ENCODE measurements at regions not wholly inside any gene's neighbourhood (a gene's known extent, or its start where the extent isn't known, plus 50 kb on each side); places are given as distances from the start of the nearest gene placed in this dataset.
A peak's percentile ranks its signal among the peaks of the same experiment; 100 is the strongest.
"Not testable (repeated sequence)": the region's sequence is repeated elsewhere in the genome, so short reads cannot be mapped to it uniquely, and the experiment has no call there.

DNA sequence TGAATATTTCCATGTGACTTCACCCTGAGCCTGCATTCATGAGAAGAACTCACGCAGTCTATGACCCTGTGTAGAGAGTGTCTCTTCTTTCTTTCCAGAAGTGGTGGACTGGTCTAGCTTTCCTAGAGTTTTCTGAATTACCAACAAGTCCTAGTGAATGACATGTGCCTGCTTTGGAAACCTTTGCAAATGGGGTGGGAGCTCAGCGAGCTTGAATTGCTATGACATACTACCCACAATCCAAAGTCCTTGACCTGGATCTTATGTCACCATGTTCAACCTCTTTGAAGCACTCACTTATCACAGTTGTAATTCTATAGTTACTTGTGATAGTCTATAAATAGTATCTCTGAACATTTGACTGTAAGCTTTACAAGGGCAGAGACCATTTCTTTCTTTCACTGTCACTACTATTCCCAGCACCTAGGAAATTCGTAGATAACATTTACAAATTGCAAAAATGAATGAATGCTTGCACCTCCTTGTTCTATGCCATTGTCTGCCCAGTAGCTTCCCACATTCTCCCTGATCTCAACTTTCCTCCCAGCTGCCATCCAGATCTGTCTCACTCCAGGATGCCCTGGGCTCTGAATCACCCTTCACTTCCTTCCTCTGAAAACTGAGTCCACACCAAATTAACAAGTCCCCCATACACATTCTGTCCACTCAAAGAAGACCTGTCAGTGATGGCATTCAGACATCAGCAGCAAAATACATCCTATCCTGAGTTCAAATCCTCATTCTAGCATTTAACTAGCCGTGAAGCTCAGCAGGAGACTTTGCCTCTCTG, 201.9 kb upstream of the SESN3 start:
- peak in 1 of 2 experiments; percentile 20 for DNase-seq

DNA sequence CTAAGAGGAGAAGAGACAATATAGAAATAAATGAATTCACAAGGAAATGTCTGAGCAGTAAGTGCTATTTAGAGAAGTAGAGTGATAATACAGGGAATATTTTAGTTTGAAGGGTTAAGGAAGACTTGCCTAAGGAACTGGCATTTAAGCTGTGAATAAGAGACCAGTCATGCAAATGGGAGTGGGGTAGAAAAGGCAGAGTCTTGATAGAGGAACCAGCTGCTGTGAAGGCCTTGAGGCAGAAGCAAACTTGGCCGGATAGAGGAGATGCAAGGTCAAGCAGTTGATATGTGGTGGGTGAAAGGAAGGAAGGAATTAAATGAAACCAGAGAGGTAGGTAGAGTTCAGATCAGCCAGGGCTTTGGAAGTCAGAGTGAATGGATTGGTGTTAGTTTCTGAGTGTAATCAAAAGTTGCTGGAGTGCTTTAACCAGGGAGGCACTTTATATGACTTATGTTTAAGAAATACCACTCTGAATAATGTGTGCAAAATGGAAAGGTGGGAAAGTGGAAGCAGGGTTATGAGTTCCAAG, 198.4 kb upstream of the SESN3 start:
- no peak for DNase-seq

DNA sequence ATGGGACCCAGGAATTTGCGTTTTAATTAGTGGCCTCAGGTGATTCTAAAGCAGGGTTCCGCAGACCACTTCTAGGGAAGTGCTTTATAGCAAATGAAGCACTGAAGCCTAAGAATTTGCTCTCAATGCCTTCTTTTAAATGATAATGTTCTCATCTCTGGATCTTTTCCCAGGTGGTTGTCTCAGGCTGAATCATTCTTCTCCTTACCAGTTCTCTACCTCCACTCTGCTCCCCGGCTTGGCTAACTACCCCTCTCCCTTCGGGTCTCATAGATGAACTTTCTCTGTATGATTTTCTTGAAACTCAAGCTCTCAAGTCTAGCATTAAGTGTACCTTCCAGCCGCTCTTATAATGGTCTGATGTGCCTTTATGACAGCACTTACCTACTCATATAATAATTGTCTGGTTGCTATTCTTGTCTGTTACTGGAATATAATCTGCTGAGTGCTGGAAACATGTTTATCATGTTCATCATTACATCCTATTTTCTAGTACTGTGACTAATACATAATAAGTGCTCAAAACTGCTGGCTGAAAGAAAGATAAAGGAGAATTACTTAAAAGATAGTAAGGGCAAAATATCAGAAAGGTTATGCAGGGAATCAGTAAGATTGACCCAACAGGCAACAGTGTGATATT, 195.9 kb upstream of the SESN3 start:
- DNase-seq, result no peak

DNA sequence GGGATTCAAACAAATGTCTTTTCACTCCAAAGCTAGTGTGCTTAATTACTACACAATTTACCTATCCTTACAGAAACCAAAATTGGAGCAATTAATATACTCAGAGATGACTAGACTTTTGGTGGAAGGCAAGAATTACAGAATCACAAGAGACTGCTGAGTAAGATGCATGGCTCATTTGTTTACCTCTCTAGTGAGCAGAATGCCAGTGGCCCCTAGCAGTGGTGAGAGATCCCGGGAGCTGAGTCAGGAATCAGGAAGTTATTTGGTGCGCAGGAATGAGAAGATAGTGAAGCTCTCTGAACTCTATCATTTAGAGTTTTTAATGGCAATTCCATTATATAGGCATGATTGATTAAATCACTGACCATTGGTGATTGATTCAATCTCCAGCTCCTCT, 188.9 kb upstream of the SESN3 start:
- no peak for DNase-seq

DNA sequence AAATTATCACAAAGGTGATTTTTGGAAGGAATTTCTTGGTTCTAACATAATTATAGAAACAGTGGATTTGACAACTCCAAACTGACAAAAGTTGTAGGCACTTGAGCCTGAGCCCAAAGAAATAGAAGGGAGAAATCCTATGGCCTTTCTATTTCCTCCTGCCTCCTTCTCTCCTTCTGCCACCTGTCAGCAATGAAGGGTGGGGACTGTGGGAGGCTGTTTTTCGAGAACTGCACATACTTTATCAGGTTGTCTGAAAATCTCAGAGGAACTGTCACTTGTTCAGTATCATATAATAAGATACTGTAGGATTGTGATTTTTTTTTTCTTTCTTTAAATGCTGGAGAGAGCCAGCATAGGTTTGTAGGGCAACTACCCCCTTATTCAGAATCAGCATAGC, 187.9 kb upstream of the SESN3 start:
- DNase-seq, result no peak

DNA sequence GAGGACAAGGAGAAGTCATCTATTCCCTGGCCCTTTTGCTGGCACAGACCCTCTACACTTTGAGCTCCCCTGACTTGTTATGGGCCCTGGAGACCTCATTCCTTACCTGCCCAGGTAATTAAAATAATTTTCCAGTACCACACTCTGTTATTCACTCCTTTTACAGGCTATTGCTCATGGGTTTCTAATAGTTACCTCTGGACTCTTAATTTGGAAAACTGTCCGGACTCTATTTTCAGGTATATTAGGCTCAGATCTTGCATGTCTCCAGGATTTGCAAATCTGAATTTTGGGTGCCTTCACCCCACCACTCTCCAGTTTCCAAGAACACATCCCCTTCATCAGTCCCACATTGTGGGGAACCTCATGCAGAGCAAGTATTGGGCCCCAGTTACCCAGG, 186.8 kb upstream of the SESN3 start:
- DNase-seq, result no peak

DNA sequence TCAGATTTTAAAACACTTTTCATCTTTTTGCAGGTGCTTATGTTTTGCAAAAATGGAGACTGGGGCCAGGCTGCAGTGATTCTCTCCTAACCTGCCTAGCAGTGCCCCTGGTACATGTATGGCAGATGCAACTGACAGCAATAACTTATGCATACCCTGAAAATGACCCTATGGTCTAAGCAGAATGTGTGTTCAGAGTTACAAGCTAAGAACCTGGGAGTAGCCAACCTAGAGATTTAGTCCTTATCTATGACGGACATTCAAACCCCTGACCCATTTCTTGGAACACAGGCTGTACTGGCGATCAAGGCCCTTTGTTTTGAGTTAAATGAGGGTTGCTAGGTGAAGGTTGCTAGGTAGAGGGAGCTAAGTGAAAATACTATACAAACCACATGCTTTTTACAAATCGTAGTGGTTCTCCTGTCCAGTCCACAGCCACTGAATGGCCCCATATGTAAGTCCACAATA, 184.9 kb upstream of the SESN3 start:
- no peak for DNase-seq

DNA sequence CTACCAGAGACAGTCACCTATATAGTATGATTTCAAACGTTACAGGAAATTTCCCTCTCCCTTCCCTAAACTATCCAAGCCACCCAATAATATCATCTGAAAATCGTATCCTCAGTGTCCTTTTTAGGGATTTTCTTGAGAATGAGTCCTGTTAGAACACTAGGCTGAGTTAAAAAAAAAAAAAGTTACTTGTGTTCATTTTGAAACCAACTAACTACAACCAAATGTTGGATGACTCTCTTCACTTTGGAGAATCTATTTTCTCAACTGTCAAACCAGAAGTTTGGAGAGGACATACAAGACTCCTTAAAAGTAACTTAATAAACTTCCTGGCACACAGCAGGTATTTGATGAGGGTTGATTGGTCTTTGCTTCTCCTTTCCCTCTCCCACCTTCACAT, 183.2 kb upstream of the SESN3 start:
- DNase-seq, result no peak

DNA sequence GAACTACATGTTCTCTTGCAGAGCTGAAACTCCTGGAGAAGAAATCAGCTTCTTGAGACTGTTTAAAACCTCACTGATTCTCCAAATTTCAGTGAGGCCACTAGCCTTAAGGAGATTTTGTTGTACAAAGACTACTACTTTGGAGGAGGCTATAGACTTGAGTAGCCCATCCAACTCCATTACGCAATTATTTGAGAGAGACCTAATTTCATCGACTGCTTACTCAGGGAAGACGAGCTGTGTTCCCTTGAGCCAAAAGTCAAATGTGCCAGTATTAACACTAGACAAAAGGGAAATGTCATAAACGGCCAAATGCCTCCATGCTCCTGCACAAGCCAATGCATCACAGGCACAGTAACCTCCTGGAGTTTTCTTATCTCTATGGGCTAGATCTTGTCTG, 182.8 kb upstream of the SESN3 start:
- no peak for DNase-seq

DNA sequence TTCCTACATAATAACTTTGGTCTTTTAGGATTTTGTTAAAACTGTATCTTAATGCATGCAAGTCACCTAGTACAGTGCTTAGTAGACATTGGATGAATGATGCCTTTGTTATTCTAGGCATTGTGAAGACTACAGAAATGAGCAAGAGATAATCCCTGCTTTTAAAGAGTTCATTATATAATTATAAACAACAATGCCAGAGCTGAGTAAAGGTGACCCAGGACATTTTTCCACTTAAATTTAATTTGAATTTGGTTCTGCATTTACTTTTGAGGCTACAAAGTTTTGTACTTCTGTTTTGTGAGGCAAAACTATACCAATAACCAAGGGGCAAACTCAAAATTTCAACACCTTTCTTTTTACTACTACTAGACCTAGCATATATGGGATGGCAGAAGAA, 182.0 kb upstream of the SESN3 start:
- DNase-seq, result no peak

DNA sequence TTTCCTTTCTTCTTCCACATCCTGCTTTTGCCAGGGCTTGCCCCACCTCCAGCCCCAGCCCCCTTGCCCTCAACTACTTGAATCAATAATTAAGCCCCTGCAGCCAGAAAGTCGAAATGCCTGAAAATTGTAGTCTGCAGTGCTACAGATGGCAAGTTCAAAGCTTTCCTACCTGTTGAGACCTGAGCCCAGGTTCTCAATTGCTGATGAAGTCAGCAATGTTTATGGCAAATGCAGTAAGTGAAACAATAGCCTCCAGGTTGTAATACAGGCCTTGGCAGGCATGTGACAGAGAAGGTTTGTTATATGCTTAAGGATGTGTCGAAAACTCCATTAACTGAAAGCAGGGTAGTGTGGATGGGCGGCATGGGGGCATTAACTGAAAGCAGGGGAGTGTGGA, 181.1 kb upstream of the SESN3 start:
- no peak for DNase-seq

DNA sequence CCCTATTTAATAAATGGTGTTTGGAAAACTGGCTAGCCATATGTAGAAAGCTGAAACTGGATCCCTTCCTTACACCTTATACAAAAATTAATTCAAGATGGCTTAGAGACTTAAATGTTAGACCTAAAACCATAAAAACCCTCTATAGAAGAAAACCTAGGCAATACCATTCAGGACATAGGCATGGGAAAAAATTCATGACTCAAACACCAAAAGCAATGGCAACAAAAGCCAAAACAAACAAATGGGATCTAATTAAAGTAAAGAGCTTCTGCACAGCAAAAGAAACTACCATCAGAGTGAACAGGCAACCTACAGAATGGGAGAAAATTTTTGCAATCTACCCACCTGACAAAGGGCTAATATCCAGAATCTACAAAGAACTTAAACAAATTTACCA, 179.7 kb upstream of the SESN3 start:
- DNase-seq, result not testable (repeated sequence)

DNA sequence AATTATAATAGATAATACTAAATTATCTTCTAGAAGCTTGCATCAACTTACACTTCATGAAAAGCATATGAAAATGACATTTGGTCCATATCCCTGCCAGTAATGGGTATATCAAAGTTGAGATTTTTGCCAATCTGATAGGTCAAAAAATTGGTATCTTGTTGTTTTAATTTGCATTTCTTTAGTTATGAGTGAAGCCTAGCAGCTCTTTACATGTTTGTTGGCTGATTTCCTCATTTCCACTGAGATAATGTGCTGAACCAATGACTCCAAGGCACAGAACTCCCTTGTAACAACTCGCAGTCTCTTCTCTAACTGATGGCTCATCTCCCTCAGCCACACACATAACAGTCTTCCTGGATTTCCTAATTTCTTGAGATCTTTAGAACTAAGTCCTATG, 175.3 kb upstream of the SESN3 start:
- no peak for DNase-seq

DNA sequence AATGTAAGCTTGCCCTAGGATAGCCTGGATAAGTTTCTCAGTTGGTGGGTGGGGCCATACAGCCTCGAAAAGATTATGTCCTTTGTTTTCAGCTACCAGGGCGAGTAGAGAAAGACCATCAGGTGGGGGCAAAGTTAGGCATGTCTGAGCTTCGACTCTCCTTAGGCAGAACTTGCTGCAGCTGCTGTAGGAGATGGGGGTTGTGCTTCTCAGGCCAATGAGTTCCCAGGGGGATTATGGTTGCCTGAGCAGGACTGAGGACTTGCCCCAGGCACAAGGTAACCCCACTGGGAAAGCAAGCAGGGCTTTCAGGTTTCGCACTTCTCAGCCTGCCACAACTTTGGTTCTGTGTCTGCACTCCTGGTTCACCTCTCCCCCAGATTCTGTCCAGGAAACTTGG, 173.4 kb upstream of the SESN3 start:
- DNase-seq, result no peak

DNA sequence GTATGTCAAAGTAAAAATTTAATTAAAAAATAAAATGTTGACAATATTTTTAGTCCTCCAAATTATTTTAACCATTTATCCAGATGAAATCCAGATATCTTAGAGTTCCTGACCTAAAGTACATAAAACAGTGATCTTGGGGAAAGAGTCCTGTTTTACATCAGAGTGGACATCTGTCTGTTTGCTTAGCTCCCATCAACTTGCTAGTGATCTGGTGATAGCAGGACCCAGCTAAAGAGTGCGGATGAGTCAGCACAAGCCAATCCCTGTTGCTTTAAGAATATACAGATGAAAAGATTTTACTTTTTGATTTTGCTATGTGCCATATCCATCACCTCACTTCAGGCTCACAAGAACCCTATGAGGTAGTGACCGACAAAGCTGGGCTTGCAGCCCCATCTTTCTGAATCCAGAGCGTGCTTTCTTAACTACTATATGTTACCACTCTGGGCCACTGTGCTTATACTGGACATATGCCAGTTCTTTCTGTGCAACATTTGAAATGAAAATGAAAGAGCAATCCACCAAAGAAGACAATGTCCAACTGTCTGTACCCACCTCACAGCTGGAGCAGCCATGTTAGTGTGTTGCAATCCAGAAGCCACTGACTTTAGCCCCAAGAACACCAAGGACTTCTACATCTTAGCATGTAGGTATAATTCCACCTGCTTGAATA, 167.6 kb upstream of the SESN3 start:
- DNase-seq, result no peak

DNA sequence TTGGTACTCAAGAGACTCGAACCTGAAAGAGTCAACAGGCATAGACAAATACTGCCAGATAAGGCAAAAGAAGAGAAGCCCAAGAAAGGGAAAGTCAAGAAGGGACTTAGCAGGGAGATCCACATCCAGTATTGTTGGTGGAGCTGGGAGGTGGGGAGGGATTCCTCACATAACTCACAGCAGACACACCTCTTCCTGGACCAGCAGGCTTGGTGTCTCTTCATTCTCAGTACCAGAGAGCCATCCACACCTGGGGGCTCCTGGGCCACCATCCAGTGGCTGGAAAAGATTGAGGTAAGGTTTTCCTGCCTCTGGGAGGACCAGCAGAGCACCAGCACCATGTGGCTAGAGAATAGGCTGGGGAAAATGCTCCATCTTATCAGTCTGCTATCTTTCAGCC, 161.6 kb upstream of the SESN3 start:
- DNase-seq, result no peak

DNA sequence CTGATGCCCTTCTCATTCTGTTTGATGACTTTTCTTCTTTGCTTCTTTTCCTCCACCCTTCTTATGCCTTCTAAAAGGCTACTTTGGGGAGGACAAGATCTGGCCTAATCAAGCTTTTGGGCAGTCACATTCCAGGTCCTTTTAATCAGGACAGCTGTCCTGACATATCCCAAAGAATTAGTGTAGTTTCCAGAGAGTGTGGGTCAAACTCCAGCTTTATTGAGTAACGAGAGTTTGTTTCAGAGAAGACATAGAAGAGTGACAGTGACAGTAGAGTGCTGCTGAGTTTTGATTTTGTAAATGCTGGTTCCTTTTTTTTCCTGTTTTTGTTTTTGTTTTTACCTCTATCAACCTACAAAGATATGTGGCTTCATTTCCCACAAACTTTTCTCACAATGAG, 158.4 kb upstream of the SESN3 start:
- DNase-seq, result no peak

DNA sequence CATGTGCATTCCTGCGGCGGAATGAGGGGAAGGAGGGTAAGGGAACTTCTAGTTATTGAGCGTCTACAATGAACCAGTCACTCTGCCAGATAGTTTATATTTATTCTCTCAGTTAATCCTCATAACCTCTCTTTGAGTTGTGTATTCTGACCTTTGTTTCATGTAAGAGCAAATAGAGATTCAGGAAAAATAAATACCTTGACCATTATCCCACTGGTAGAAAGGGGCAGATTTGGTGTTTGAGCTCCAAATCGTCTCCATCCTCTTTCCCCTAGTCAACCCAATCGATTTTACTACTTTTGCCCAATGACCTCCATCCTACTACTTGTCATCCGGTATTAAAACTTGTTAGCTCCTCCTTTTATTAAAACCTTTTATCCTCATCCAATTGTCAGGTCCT, 157.1 kb upstream of the SESN3 start:
- DNase-seq, result no peak

DNA sequence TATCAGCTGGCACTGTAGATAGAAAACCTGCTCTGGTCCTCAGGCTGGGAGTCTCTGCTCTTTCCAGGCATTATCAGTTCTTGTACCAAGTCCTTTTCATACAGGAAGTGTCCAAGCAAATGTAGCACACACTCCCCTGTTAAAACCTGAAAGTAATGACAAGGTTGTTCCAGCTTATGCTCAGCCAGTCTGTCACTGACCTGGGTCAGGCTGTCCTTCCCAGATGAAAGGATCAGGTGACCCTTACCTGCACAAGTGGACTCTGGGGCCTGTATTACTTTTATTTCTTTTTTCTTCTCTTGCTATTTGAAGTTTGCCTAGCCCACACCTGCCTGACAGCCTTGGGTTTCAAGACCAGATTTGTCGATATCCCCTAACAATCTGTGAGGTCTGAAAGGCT, 156.3 kb upstream of the SESN3 start:
- no peak for DNase-seq

DNA sequence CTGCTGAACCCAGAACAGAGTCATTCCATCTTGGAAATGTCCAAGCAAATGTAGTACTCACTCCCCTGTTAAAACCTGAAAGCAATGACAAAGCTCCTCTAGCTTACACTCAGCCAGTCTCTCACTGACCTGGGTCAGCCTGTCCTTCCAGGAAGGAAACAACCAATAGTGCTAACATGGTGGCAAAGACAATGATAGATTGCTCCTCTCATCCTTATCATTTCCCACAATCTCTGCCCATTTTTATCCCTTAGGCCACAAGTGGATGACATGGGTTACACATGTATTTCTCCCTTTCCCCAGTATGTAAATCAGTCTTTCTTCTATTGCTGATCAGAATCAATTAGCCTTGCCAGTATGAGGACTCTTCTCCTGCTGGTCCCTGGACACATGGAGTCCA, 154.6 kb upstream of the SESN3 start:
- no peak for DNase-seq

DNA sequence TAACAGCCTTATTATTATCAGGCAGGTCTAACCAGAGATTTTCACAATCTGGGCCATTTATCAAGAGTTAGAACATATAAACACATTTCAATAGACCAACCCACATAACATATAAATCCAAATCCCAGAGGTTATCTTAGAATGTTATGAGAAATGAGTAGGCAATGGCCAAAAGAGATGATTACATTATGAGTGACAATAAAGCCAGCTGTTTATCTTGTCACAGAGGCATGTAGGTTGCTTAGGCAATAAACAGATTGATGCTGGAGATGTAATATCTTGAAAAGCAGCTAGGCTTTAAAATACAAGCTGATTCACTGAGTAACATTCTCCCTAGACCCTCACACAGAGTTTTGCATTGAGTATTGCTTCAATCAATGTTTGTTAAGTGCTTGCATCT, 148.5 kb upstream of the SESN3 start:
- DNase-seq, result no peak

DNA sequence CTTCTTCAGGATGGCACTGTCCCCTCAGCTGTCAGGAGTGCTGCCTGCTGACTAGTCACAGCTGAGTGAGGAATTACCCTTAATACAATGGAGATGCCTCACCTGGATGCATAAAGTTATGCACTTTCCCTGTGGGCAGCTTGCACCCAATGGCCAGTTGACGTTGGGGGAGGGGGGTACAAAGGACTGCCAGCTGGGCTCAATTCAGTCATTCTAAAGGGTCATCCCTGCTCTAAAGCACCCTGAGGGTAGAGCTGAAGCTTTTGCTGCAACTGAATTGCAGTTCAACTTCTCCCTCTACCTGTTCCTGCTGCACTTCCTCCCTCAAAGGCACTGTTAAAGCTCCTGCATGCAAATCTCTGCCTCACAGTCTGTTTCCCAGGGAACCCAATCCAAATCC, 147.8 kb upstream of the SESN3 start:
- no peak for DNase-seq

DNA sequence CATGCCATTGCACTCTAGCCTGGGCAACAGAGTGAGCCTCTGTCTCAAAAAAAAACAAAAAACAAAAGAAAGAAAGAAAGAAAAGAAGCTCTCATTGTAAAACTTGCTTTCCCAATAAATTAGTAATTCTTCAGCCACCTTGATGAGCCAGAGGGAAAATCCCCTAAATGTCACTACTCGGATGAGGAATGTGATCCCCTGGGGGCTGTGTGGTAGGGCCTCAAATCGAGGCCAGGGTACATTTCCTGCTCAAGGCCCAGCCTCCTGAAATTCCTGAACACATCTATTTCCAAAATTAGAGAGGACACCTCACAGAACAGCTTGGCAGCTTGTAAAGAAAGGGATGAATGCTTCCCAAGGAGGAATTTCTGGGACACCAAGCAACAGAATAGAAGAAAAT, 147.1 kb upstream of the SESN3 start:
- DNase-seq, result no peak

DNA sequence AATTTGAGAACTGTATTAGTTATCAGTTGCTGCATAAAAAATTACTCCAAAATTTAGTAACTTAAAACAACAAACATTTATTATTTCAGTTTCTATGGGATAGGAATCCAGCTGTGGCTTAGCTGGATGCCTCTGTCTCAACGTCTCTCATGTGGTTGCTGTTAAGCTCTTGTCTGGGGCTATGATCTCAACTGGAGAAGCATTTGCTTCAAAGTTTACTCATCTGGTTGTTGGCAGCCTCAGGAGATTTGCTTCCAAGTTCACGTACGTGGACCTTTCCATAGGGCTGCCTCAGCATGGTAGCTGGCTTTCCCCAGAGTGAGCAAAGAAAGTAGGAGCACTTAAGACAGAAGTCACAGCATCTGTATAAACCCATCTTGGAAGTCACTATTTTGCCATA, 144.9 kb upstream of the SESN3 start:
- no peak for DNase-seq

All from SW 1271 (cell line).